ENCODE measurements at regions not wholly inside any gene's neighbourhood (a gene's known extent, or its start where the extent isn't known, plus 50 kb on each side); places are given as distances from the start of the nearest gene placed in this dataset.
"Not testable (repeated sequence)": the region's sequence is repeated elsewhere in the genome, so short reads cannot be mapped to it uniquely, and the experiment has no call there.

GRCh38 chr14:38546932-38547551 lies 291.1 kb upstream of the CLEC14A start:
- ChIA-PET POLR2A (no interaction called here), CTCF (interaction anchor here (0.6 to 1.5 kb wide), 2 partner anchors 9 to 443 kb away, joined by 3 to 6 read pairs; no protein-coding TSS in a partner anchor)
- no peak for DNase-seq (ENCODE audit: low read depth, low spot score)
- TF ChIP-seq, protein P1, sequence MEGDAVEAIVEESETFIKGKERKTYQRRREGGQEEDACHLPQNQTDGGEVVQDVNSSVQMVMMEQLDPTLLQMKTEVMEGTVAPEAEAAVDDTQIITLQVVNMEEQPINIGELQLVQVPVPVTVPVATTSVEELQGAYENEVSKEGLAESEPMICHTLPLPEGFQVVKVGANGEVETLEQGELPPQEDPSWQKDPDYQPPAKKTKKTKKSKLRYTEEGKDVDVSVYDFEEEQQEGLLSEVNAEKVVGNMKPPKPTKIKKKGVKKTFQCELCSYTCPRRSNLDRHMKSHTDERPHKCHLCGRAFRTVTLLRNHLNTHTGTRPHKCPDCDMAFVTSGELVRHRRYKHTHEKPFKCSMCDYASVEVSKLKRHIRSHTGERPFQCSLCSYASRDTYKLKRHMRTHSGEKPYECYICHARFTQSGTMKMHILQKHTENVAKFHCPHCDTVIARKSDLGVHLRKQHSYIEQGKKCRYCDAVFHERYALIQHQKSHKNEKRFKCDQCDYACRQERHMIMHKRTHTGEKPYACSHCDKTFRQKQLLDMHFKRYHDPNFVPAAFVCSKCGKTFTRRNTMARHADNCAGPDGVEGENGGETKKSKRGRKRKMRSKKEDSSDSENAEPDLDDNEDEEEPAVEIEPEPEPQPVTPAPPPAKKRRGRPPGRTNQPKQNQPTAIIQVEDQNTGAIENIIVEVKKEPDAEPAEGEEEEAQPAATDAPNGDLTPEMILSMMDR (IDR thresholded peaks at IDR 0.05; ENCODE audit: insufficient read depth, low read length, missing control alignments) = no peak
- H3K4me3 ChIP-seq (ENCODE audit: low read depth, low read length) = no peak overlapping the region

GRCh38 chr14:38544776-38545175 lies 288.9 kb upstream of the CLEC14A start:
- TF ChIP-seq, protein P1 (IDR thresholded peaks at IDR 0.05; ENCODE audit: insufficient read depth, low read length, missing control alignments) = no peak
- ChIA-PET POLR2A (no interaction called here), CTCF (interaction anchor here (0.6 to 1.3 kb wide), 2 partner anchors 8 to 18 kb away, joined by 3 read pairs; no protein-coding TSS in a partner anchor)
- no peak overlapping the region for H3K4me3 ChIP-seq (ENCODE audit: low read depth, low read length)
- DNase-seq (ENCODE audit: low read depth, low spot score) = no peak

DNA sequence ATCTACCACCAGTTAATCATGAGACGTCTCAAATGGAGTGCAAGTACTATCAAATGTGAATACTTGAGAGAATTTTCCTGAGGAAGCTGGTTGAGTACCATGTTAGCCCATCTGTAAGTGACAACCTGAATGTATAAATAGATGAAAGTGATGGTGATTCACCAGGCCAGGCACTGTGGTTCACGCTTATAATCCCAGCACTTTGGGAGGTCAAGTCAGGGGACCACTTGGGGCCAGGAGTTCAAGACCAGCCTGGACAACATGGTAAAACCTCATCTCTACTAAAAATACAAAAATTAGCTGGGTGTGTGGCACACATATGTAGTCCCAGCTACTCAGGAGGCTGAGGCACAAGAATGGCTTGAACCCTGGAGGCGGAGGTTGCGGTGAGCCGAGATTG lies 288.0 kb upstream of the CLEC14A start:
- DNase-seq (ENCODE audit: low read depth, low spot score); H3K4me3 ChIP-seq (ENCODE audit: low read depth, low read length); POLR2A ChIA-PET; CTCF ChIA-PET: not testable (repeated sequence)

GRCh38 chr14:38538053-38538452 lies 282.2 kb upstream of the CLEC14A start:
- CTCF ChIA-PET; POLR2A ChIA-PET; H3K4me3 ChIP-seq (ENCODE audit: low read depth, low read length); DNase-seq (ENCODE audit: low read depth, low spot score): not testable (repeated sequence)

- ChIA-PET POLR2A (interaction anchor here (0.7 kb wide), 1 partner anchor 179 kb away, joined by 4 read pairs; no protein-coding TSS in a partner anchor), CTCF (no interaction called here)
Observed at GRCh38 chr14:38536376-38537038, 280.6 kb upstream of the CLEC14A start.

DNA sequence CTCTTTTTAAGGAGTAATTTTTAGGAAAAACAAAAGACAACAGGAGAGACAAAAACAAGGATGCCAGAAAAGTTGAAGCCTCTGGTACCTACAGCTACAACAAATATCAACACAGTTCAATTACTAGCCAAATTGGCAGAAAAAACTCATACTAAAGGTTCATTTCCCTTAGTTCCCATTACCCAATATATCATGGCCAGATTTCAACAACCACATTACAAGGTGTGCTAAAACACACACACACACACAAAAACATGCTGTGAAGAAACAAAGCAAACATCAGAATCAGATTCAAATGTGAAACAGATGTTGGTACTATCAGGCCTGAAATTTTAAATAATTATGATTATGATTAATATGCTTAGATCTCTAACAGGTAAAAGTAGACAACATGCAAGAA lies 272.7 kb upstream of the CLEC14A start:
- no peak for DNase-seq (ENCODE audit: low read depth, low spot score)
- ChIA-PET POLR2A (no interaction called here), CTCF (no interaction called here)
- TF ChIP-seq, protein P1 (IDR thresholded peaks at IDR 0.05; ENCODE audit: insufficient read depth, low read length, missing control alignments) = no peak
- no peak overlapping the region for H3K4me3 ChIP-seq (ENCODE audit: low read depth, low read length)

More at GRCh38 chr14:38536376-38537038, 280.6 kb upstream of the CLEC14A start:
- DNase-seq (ENCODE audit: low read depth, low spot score) = no peak
- TF ChIP-seq, protein P1 (IDR thresholded peaks at IDR 0.05; ENCODE audit: insufficient read depth, low read length, missing control alignments) = no peak
- no peak overlapping the region for H3K4me3 ChIP-seq (ENCODE audit: low read depth, low read length)

DNA sequence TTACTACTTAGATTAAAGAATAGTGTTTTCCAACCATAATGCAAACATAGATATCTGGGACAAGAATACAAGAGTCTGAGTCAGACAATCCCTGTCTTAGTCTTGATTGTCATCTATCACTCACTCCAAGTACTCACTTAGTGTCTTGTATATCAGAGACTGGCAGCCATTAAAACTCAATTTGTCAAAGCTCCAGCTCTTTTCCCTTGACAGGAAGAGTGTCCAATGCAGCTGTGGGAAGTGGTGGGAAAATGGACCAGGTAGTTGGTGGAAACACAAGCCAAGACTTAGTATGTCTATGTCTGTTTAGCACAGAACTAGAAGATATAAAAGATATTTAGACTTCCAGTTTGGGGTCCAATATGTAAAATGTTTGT lies 271.6 kb upstream of the CLEC14A start:
- no peak overlapping the region for H3K4me3 ChIP-seq (ENCODE audit: low read depth, low read length)
- TF ChIP-seq, protein P1 (IDR thresholded peaks at IDR 0.05; ENCODE audit: insufficient read depth, low read length, missing control alignments) = no peak
- CTCF ChIA-PET = no interaction called here
- POLR2A ChIA-PET = no interaction called here
- no peak for DNase-seq (ENCODE audit: low read depth, low spot score)
